ELF-1 (cell line): ENCODE measurements at regions not wholly inside any gene's neighbourhood (a gene's known extent, or its start where the extent isn't known, plus 50 kb on each side); places are given as distances from the start of the nearest gene placed in this dataset.
"Not testable (repeated sequence)": the region's sequence is repeated elsewhere in the genome, so short reads cannot be mapped to it uniquely, and the experiment has no call there.

Experiments
- DNase-seq: peaks from one replicate; pipeline ENCODE4 v3.0.0-alpha.2; 2016; ENCODE audit warnings: low read depth, low spot score

- not testable (repeated sequence) for DNase-seq
Measured at GRCh38 chr9:105022545-105022944, 94.6 kb upstream of the ABCA1 start.

GRCh38 chr9:105023788-105024187, 95.8 kb upstream of the ABCA1 start:
- DNase-seq = no peak

- DNase-seq = no peak
Measured at GRCh38 chr9:105024529-105024928, 96.6 kb upstream of the ABCA1 start.

- no peak for DNase-seq
Measured at GRCh38 chr9:105026451-105026850, 98.5 kb upstream of the ABCA1 start.

- no peak for DNase-seq
Measured at GRCh38 chr9:105027084-105027483, 99.1 kb upstream of the ABCA1 start.

GRCh38 chr9:105030285-105030684, 102.3 kb upstream of the ABCA1 start:
- DNase-seq = no peak

GRCh38 chr9:105037139-105037538, 109.2 kb upstream of the ABCA1 start:
- DNase-seq = no peak

- DNase-seq = no peak
Measured at GRCh38 chr9:105038051-105038450, 110.1 kb upstream of the ABCA1 start.

GRCh38 chr9:105039175-105039799, 111.3 kb upstream of the ABCA1 start:
- no peak for DNase-seq

- DNase-seq = no peak
Measured at GRCh38 chr9:105043370-105043936, 115.5 kb upstream of the ABCA1 start.

GRCh38 chr9:105044518-105044917, 116.6 kb upstream of the ABCA1 start:
- DNase-seq = no peak

- no peak for DNase-seq
Measured at GRCh38 chr9:105046907-105047741, 119.2 kb upstream of the ABCA1 start.

- no peak for DNase-seq
Measured at GRCh38 chr9:105047742-105048041, 119.7 kb upstream of the ABCA1 start.

GRCh38 chr9:105048331-105048730, 120.4 kb upstream of the ABCA1 start:
- DNase-seq = no peak

GRCh38 chr9:105050296-105050695, 122.3 kb upstream of the ABCA1 start:
- no peak for DNase-seq

GRCh38 chr9:105051897-105052296, 123.9 kb upstream of the ABCA1 start:
- no peak for DNase-seq

GRCh38 chr9:105052346-105052745, 124.4 kb upstream of the ABCA1 start:
- DNase-seq = no peak

- DNase-seq = no peak
Measured at GRCh38 chr9:105053209-105053652, 125.3 kb upstream of the ABCA1 start.

- DNase-seq = no peak
Measured at GRCh38 chr9:105054491-105054890, 126.5 kb upstream of the ABCA1 start.

- DNase-seq = no peak
Measured at GRCh38 chr9:105055917-105056316, 128.0 kb upstream of the ABCA1 start.

GRCh38 chr9:105057551-105057950, 129.6 kb upstream of the ABCA1 start:
- no peak for DNase-seq

- DNase-seq = no peak
Measured at GRCh38 chr9:105059252-105059651, 131.3 kb upstream of the ABCA1 start.
